ENCODE measurements at regions not wholly inside any gene's neighbourhood (a gene's known extent, or its start where the extent isn't known, plus 50 kb on each side); places are given as distances from the start of the nearest gene placed in this dataset.

DNA sequence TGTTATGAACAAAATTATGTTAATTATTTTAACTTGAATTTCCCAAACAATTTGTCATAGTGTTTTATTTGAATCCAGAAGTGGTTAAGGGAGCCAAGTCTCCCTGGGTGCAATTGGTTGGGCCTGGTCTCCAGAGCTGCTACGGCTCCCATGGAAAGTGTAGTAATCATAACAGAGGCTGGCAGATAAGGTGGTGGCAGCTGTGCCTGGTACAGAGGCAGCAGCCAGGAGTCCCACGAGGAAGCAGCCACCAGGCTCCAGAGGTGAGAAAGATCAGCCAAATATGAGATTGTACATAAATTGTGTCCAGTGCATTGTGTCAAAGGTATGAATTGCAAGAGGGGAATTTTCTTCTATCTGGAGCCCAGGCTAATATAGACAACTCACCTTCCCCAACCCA is 368.9 kb upstream of the PTBP2 start (continued):
- no peak for TF ChIP-seq ZNF23 (tag by site-specific recombination; IDR thresholded peaks at IDR 0.05; ENCODE audit: borderline replicate concordance)
- no peak for TF ChIP-seq ZNF501 (tag by site-specific recombination; IDR thresholded peaks at IDR 0.05)
- TF ChIP-seq SALL2 (tag by site-specific recombination; IDR thresholded peaks at IDR 0.05; ENCODE audit: borderline replicate concordance), result no peak

DNA sequence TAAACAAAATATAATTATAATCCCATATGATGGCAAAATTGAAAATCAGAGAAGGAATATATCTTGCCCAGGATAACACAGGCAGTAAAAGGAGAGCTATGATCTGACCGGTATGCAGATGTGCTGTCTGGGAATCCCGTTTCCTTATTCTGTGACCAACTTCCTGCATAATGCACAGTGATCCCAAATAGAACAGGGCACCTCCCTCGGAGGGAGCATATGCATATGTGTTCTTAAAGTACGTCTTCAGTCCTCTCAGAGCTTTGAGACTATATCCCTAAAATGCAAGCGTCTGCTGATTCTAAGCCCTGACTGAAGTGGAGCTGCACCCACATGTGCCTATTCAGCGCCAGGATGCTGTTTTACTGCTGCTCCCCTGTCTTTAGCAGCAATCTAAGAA is 366.1 kb upstream of the PTBP2 start:
- no peak overlapping the region for H3K4me3 ChIP-seq (ENCODE audit: low read depth, low read length)
- ChIA-PET POLR2A (no interaction called here), CTCF (no interaction called here)
- TF ChIP-seq ZNF394 (tag by site-specific recombination; IDR thresholded peaks at IDR 0.05; ENCODE audit: borderline replicate concordance), result no peak
- H3K27ac ChIP-seq (ENCODE audit: extremely low read depth, low read depth, low read length), result no peak overlapping the region
- H3K9me3 ChIP-seq (ENCODE audit: control insufficient read depth, insufficient read depth, low read depth, low read length), result no peaks in the 10 kb centered on the region
- H3K36me3 ChIP-seq (ENCODE audit: control insufficient read depth in 2 of 2, insufficient read depth in 1 of 2, low read length in 2 of 2), result no peaks in the 10 kb centered on the region
- H3K4me1 ChIP-seq (ENCODE audit: control insufficient read depth, insufficient read depth, low read length), result no peaks in the 10 kb centered on the region

DNA sequence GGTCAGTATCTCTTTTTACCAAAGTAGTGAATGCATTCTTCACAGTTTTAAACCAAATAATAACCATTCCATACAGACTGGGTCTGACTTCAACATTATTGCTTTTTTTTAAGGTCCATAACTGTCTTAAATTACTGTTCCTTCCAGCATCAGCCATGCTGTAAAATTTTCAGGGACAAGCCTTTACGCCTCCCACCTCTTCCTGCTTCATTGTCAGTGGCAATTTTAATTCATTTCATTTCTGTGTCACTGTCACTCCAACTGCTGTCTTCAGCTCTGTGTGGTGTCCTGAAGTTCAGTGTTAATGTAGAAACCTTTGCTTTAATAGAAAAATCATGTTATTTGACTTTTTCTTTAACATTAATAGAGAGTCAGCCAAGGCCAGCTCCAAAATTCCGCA is 365.6 kb upstream of the PTBP2 start:
- H3K4me1 ChIP-seq (ENCODE audit: control insufficient read depth, insufficient read depth, low read length), result no peaks in the 10 kb centered on the region
- H3K27ac ChIP-seq (ENCODE audit: extremely low read depth, low read depth, low read length), result no peak overlapping the region
- CTCF ChIA-PET, result no interaction called here
- H3K4me3 ChIP-seq (ENCODE audit: low read depth, low read length), result no peak overlapping the region
- no peaks in the 10 kb centered on the region for H3K9me3 ChIP-seq (ENCODE audit: control insufficient read depth, insufficient read depth, low read depth, low read length)
- TF ChIP-seq ZBTB48 (tag by site-specific recombination; IDR thresholded peaks at IDR 0.05), result no peak
- H3K36me3 ChIP-seq (ENCODE audit: control insufficient read depth in 2 of 2, insufficient read depth in 1 of 2, low read length in 2 of 2), result no peaks in the 10 kb centered on the region
- POLR2A ChIA-PET, result no interaction called here

DNA sequence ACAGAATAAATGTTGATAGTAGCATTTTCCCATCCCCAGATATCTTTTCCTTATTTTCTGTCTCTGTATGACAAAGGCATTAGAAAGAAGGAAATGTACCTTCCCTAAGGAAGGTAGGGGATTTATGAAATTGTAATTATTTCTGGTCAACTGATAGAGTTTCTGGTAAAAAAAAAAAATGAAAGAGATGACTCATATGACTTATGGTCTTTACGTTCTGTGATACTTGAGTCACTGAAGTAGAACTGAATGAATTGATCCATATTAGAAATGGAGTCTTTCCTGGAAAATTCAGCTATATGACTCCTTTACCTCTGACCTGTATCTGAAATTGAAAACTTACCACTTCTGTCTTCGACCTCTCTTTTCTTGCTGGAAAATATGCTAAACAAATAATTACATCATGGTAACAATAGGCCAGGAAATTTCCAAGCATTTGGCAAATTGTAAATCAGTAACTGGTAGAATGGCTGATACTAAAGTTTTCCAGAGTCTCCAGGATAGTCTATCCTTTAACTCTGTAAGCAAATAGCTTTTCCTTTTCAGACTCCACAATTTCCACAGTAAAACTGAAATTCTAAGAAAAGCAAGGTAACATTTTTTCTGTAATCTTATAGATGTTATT is 364.3 kb upstream of the PTBP2 start:
- POLR2A ChIA-PET, result no interaction called here
- Histone ChIP-seq H3K36me3 (ENCODE audit: control insufficient read depth in 2 of 2, insufficient read depth in 1 of 2, low read length in 2 of 2) (no peaks in the 10 kb centered on the region), H3K4me1 (ENCODE audit: control insufficient read depth, insufficient read depth, low read length) (no peaks in the 10 kb centered on the region), H3K4me3 (ENCODE audit: low read depth, low read length) (no peak overlapping the region), H3K27ac (ENCODE audit: extremely low read depth, low read depth, low read length) (no peak overlapping the region), H3K9me3 (ENCODE audit: control insufficient read depth, insufficient read depth, low read depth, low read length) (no peaks in the 10 kb centered on the region)
- TF ChIP-seq, protein P1, sequence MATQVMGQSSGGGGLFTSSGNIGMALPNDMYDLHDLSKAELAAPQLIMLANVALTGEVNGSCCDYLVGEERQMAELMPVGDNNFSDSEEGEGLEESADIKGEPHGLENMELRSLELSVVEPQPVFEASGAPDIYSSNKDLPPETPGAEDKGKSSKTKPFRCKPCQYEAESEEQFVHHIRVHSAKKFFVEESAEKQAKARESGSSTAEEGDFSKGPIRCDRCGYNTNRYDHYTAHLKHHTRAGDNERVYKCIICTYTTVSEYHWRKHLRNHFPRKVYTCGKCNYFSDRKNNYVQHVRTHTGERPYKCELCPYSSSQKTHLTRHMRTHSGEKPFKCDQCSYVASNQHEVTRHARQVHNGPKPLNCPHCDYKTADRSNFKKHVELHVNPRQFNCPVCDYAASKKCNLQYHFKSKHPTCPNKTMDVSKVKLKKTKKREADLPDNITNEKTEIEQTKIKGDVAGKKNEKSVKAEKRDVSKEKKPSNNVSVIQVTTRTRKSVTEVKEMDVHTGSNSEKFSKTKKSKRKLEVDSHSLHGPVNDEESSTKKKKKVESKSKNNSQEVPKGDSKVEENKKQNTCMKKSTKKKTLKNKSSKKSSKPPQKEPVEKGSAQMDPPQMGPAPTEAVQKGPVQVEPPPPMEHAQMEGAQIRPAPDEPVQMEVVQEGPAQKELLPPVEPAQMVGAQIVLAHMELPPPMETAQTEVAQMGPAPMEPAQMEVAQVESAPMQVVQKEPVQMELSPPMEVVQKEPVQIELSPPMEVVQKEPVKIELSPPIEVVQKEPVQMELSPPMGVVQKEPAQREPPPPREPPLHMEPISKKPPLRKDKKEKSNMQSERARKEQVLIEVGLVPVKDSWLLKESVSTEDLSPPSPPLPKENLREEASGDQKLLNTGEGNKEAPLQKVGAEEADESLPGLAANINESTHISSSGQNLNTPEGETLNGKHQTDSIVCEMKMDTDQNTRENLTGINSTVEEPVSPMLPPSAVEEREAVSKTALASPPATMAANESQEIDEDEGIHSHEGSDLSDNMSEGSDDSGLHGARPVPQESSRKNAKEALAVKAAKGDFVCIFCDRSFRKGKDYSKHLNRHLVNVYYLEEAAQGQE (tag by site-specific recombination; IDR thresholded peaks at IDR 0.05), result no peak
- CTCF ChIA-PET, result interaction anchor here (0.6 to 0.9 kb wide), 3 partner anchors 121 to 238 kb away, joined by 3 to 5 read pairs (median 4); no protein-coding TSS in a partner anchor

DNA sequence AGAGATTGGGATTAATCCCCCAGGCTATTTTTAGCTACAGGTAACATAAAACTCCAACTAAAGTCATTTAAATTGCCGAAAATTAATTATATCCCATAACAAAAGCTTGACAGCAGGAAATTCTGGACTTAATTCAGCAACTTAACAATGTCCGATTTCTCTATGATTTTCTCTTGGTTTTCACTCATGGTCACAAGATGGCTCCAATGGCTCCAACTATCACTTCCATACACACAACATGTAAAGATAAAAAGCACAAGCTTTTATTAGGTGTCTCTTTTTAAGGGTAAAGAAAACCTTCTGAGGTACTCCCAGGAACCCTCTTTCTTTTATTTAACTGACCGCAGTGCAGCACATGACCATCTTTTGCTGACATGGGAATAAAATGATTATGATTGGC is 363.5 kb upstream of the PTBP2 start:
- CTCF ChIA-PET, result interaction anchor here (0.9 kb wide), 1 partner anchor 238 kb away, joined by 4 read pairs; no protein-coding TSS in a partner anchor
- Histone ChIP-seq H3K36me3 (ENCODE audit: control insufficient read depth in 2 of 2, insufficient read depth in 1 of 2, low read length in 2 of 2) (no peaks in the 10 kb centered on the region), H3K4me3 (ENCODE audit: low read depth, low read length) (no peak overlapping the region), H3K9me3 (ENCODE audit: control insufficient read depth, insufficient read depth, low read depth, low read length) (no peaks in the 10 kb centered on the region), H3K27ac (ENCODE audit: extremely low read depth, low read depth, low read length) (no peak overlapping the region), H3K4me1 (ENCODE audit: control insufficient read depth, insufficient read depth, low read length) (no peaks in the 10 kb centered on the region)
- TF ChIP-seq, protein P2, sequence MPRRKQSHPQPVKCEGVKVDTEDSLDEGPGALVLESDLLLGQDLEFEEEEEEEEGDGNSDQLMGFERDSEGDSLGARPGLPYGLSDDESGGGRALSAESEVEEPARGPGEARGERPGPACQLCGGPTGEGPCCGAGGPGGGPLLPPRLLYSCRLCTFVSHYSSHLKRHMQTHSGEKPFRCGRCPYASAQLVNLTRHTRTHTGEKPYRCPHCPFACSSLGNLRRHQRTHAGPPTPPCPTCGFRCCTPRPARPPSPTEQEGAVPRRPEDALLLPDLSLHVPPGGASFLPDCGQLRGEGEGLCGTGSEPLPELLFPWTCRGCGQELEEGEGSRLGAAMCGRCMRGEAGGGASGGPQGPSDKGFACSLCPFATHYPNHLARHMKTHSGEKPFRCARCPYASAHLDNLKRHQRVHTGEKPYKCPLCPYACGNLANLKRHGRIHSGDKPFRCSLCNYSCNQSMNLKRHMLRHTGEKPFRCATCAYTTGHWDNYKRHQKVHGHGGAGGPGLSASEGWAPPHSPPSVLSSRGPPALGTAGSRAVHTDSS (tag by site-specific recombination; IDR thresholded peaks at IDR 0.05), result no peak
- no peak for TF ChIP-seq ZNF214 (tag by site-specific recombination; IDR thresholded peaks at IDR 0.05; ENCODE audit: borderline replicate concordance)
- no peak for TF ChIP-seq ZNF146 (tag by site-specific recombination; IDR thresholded peaks at IDR 0.05)
- POLR2A ChIA-PET, result no interaction called here

Data from HEK293 (cell line).